ENCODE measurements at regions not wholly inside any gene's neighbourhood (a gene's known extent, or its start where the extent isn't known, plus 50 kb on each side); places are given as distances from the start of the nearest gene placed in this dataset.

- TF ChIP-seq CTCF (IDR thresholded peaks at IDR 0.05) (no peak), POLR2AphosphoS5 (IDR thresholded peaks at IDR 0.05) (no peak)
Measured at GRCh38 chr14:81868172-81868571, 334.5 kb upstream of the SEL1L start.

Data from prostate gland (tissue), 2 donors.